GM20000 (cell line): ENCODE measurements at regions not wholly inside any gene's neighbourhood (a gene's known extent, or its start where the extent isn't known, plus 50 kb on each side); places are given as distances from the start of the nearest gene placed in this dataset.

Experiments
- DNase-seq: peaks from one replicate; pipeline ENCODE4 v3.0.0; 2012; ENCODE audit warnings: low spot score
- TF ChIP-seq, protein P1 (sequence below): IDR thresholded peaks from 2 replicates; pipeline ENCODE4 v1.5.1; 2012; ENCODE audit warnings: mild to moderate bottlenecking, control low read depth; ENCODE audit errors: extremely low read depth, missing control alignments

DNA sequence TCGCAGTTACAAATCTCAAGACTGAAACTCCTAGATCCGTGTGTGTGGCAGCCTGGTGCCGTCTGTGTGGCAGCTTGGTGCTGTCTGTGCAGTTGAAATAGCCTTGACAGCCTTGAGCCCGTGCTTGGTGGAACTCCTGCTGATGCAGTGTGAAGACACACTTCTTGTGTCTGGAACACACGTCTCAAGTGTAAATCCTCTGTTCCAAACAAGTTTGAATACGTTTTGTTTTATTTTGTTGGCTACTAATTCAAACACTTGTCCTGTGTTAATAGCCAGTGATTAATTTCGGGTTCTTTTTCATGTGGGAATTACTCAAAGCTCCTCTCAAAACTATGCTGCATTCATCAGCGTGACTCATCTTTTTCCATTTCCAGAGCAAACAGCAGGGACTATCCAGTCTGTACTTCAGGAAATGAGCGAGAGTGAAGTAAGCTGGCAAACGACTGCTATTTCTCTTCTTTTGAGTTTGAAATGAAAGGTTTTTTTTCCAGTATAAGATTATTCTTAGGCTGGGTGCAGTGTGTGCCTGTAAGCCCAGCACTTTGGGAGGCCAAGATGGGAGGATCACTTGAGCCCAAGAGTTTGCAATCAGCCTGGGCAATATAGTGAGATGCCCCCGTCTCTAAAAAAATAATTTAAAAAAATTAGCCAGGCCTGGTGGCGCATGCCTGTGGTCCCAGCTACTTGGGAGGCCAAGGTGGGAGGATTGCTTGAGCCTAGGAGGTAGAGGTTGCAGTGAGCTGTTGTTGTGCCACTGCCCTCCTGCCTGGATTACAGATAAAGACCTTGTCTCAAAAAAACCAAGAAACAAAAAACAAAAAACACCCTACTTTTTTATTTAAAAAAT is 152.9 kb downstream of the SPP2 start:
- TF ChIP-seq, protein P1, sequence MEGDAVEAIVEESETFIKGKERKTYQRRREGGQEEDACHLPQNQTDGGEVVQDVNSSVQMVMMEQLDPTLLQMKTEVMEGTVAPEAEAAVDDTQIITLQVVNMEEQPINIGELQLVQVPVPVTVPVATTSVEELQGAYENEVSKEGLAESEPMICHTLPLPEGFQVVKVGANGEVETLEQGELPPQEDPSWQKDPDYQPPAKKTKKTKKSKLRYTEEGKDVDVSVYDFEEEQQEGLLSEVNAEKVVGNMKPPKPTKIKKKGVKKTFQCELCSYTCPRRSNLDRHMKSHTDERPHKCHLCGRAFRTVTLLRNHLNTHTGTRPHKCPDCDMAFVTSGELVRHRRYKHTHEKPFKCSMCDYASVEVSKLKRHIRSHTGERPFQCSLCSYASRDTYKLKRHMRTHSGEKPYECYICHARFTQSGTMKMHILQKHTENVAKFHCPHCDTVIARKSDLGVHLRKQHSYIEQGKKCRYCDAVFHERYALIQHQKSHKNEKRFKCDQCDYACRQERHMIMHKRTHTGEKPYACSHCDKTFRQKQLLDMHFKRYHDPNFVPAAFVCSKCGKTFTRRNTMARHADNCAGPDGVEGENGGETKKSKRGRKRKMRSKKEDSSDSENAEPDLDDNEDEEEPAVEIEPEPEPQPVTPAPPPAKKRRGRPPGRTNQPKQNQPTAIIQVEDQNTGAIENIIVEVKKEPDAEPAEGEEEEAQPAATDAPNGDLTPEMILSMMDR, result no peak
- DNase-seq, result no peak

DNA sequence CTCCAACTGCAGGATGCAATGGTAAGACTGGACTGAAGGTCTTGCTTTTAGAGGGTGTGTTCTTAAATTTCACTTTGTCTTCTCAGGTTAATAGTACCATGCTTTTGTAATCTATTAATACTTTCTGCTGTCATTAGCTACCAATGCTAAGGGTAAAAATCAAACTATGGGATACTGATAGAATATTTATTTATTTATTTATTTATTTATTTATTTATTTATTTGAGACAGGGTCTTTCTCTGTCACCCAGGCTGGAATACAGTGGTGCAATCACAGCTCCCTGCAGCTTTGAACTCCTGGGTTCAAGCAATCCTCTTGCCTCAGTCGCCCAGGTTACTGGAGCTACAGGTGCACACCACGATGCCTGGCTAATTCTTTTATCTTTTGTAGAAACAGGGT is 152.1 kb downstream of the SPP2 start:
- TF ChIP-seq, protein P1, result no peak
- no peak for DNase-seq

DNA sequence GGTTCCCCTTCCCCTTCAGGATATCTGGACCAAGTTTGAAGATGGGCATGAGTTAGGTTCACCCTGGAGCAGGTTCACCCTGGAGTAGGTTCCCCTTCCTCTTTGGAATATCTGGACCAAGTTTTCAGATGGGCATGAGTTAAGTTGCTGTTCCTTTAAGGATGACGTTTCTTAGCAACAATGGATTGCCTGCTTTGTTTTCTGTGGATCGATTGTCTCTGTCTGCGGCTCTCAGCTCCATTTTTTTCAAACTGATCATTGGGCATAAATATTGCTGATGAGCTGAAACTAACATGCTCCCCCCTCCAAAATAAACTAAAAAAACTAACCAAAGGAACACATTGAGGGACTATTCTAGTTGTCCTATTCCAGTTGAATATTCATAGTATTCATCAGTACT is 149.5 kb downstream of the SPP2 start:
- no peak for DNase-seq

DNA sequence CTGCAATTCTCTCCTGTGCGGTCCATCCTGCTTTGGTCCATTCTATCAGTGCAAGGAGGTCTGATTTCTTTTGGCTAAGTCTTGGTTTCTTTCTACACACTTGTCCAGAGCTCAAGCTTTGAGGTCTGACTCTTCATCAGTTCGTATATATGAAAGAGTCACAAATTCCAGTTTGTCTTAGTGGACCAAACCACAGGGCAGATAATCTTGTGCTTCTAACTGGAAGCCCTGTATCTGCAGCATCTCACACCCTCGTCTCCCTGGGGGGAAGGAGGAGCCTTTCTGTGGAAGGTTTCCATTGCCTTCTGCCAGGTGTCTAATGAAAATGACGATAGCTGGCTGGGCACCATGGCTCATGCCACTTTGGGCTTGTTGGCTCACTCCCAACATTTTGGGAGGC is 148.5 kb downstream of the SPP2 start:
- DNase-seq, result no peak
- TF ChIP-seq, protein P1, result no peak

More for the DNA sequence above, 149.5 kb downstream of the SPP2 start:
- TF ChIP-seq, protein P1, result no peak

DNA sequence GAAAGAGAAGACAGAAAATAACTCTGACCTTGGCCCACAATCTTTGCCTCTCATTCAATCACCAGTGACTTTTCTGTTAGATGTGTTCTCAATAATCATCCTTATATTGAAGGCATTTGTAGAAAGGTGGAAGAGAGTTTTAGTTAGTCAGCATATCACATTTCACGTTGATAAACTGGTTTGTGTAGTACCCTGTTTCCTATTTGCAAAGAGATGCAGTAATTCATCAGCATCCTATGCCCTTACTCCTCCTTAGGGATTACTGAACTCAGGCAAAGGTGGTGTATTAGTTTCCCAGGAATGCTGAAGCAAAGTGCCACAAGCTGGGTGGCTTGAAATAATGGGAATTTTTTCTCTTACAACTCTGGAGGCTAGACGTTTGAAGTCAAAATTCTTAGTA is 145.0 kb downstream of the SPP2 start:
- TF ChIP-seq, protein P1, result no peak
- DNase-seq, result no peak

DNA sequence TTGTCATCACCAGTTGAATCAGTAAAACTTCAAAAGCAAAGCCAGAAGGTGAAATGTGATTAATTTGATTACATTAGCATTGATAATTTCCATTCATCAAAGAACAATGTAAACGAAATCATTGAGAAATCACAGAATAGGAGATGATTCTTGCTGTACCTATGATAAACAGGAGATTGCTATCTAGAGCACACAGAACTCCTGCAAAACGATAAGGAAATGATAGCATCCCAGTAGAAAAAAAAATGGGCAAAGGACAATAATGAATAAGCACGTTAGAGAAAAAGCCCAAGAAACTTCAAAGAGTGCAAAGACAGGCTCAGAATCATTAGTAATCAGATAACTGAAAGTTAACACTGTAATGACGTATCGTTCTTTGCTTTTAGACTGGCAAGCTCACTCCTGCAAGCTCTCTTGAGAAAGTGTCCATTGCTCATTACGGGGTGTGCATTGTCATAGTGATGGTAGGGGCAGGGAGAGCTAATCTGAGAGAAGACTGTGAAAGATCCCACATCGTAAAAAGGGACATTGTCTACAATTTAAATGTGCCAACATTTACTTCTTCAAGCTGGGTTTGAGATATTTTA is 143.6 kb downstream of the SPP2 start:
- DNase-seq, result no peak
- TF ChIP-seq, protein P1, result no peak

DNA sequence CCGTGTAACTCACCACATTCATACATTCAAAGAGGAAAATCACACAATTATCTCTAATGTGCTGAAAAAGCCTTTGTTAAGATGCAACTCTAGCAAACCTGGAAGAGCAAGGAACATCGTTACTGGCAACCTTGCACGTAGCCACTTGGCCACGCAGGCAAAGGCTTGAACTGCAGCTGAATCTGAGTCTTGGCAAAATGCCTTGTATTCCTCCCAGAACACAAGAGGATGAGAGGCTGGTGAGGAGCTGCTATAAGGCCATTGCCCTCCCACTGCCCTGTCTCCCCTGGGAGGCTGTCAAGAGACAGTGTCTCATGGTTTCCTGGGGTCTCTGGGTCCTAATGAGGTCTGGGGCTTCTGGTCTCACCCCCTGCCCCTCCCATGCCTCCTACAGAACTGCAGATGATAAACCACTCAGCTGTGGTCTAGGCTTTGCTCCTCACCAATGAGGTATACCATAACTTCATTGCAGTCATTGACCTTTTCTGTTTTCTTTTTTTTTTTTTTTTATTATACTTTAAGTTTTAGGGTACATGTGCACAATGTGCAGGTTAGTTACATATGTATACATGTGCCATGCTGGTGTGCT is 141.4 kb downstream of the SPP2 start:
- TF ChIP-seq, protein P1, result no peak
- no peak for DNase-seq
